HEK293 (cell line): ENCODE measurements at regions not wholly inside any gene's neighbourhood (a gene's known extent, or its start where the extent isn't known, plus 50 kb on each side); places are given as distances from the start of the nearest gene placed in this dataset.

Experiments
- SP2 ChIP-seq: fragments of 450-650 bp; formaldehyde crosslinking; IDR thresholded peaks from 2 replicates; pipeline ENCODE4 v1.5.1; 2016; ENCODE audit warnings: missing biosample characterization, missing genetic modification characterization
- TCF7L2 ChIP-seq: IDR thresholded peaks from 2 replicates; pipeline ENCODE4 v1.6.1; 2011; ENCODE audit warnings: low read depth, mild to moderate bottlenecking, inconsistent platforms, low read length, moderate library complexity, borderline replicate concordance
- ZBTB1 ChIP-seq: fragments of 450-650 bp; formaldehyde crosslinking; IDR thresholded peaks from 2 replicates; pipeline ENCODE4 v1.5.1; 2016; ENCODE audit warnings: missing biosample characterization, missing genetic modification characterization
- ZFP37 ChIP-seq: fragments of 450-650 bp; formaldehyde crosslinking; IDR thresholded peaks from 2 replicates; pipeline ENCODE4 v1.5.1; 2016; ENCODE audit warnings: missing biosample characterization, missing genetic modification characterization
- ZNF660 ChIP-seq: fragments of 450-650 bp; IDR thresholded peaks from 2 replicates; pipeline ENCODE4 v1.5.1; 2018; ENCODE audit warnings: missing biosample characterization, mild to moderate bottlenecking, missing genetic modification characterization
- TF ChIP-seq, protein P1 (sequence below): fragments of 450-650 bp; formaldehyde crosslinking; IDR thresholded peaks from 2 replicates; pipeline ENCODE4 v1.5.1; 2016; ENCODE audit warnings: missing biosample characterization, missing genetic modification characterization
- TF ChIP-seq, protein P2 (sequence below): fragments of 450-650 bp; formaldehyde crosslinking; IDR thresholded peaks from 2 replicates; pipeline ENCODE4 v1.5.1; 2016; ENCODE audit warnings: missing biosample characterization, missing genetic modification characterization, borderline replicate concordance
- TF ChIP-seq, protein P3 (sequence below): fragments of 450-650 bp; formaldehyde crosslinking; conservative IDR thresholded peaks from 2 replicates; pipeline ENCODE4 v1.5.1; 2016; ENCODE audit warnings: low read depth, missing biosample characterization, missing genetic modification characterization
- TF ChIP-seq, protein P4 (sequence below): fragments of 450-650 bp; formaldehyde crosslinking; IDR thresholded peaks from 2 replicates; pipeline ENCODE4 v1.5.1; 2016; ENCODE audit warnings: missing biosample characterization, missing genetic modification characterization
- TF ChIP-seq, protein P5 (sequence below): fragments of 450-650 bp; formaldehyde crosslinking; IDR thresholded peaks from 2 replicates; pipeline ENCODE4 v1.5.1; 2016; ENCODE audit warnings: missing biosample characterization, missing genetic modification characterization
- TF ChIP-seq, protein P6 (sequence below): fragments of 450-650 bp; formaldehyde crosslinking; IDR thresholded peaks from 2 replicates; pipeline ENCODE4 v1.5.1; 2016; ENCODE audit warnings: missing biosample characterization, missing genetic modification characterization

DNA sequence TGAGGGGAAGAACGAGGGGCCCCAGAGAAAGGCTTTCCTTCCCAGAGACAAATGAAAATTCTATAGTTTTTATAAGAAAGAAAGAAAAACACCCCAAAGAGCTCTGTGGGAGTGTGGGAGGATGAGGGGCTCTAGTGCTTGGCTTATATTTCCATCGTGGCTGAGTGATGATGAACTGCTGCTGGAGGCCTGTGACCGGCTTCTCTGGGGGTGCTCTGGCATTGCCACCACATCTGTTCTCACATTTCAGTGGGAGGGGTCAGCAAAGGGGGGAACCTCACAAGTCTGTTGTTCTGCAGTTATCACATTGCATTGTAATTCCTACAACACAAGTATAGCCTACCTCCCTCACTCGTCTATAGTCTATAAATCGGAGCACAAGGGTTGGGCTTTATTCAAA is 67.6 kb upstream of the BACH2 start:
- TF ChIP-seq SP2 (tag by site-specific recombination) = no peak
- TF ChIP-seq, protein P1, sequence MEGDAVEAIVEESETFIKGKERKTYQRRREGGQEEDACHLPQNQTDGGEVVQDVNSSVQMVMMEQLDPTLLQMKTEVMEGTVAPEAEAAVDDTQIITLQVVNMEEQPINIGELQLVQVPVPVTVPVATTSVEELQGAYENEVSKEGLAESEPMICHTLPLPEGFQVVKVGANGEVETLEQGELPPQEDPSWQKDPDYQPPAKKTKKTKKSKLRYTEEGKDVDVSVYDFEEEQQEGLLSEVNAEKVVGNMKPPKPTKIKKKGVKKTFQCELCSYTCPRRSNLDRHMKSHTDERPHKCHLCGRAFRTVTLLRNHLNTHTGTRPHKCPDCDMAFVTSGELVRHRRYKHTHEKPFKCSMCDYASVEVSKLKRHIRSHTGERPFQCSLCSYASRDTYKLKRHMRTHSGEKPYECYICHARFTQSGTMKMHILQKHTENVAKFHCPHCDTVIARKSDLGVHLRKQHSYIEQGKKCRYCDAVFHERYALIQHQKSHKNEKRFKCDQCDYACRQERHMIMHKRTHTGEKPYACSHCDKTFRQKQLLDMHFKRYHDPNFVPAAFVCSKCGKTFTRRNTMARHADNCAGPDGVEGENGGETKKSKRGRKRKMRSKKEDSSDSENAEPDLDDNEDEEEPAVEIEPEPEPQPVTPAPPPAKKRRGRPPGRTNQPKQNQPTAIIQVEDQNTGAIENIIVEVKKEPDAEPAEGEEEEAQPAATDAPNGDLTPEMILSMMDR (tag by site-specific recombination) = no peak
- TF ChIP-seq TCF7L2 = no peak
- TF ChIP-seq, protein P2, sequence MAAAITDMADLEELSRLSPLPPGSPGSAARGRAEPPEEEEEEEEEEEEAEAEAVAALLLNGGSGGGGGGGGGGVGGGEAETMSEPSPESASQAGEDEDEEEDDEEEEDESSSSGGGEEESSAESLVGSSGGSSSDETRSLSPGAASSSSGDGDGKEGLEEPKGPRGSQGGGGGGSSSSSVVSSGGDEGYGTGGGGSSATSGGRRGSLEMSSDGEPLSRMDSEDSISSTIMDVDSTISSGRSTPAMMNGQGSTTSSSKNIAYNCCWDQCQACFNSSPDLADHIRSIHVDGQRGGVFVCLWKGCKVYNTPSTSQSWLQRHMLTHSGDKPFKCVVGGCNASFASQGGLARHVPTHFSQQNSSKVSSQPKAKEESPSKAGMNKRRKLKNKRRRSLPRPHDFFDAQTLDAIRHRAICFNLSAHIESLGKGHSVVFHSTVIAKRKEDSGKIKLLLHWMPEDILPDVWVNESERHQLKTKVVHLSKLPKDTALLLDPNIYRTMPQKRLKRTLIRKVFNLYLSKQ (tag by site-specific recombination) = no peak
- TF ChIP-seq, protein P3, sequence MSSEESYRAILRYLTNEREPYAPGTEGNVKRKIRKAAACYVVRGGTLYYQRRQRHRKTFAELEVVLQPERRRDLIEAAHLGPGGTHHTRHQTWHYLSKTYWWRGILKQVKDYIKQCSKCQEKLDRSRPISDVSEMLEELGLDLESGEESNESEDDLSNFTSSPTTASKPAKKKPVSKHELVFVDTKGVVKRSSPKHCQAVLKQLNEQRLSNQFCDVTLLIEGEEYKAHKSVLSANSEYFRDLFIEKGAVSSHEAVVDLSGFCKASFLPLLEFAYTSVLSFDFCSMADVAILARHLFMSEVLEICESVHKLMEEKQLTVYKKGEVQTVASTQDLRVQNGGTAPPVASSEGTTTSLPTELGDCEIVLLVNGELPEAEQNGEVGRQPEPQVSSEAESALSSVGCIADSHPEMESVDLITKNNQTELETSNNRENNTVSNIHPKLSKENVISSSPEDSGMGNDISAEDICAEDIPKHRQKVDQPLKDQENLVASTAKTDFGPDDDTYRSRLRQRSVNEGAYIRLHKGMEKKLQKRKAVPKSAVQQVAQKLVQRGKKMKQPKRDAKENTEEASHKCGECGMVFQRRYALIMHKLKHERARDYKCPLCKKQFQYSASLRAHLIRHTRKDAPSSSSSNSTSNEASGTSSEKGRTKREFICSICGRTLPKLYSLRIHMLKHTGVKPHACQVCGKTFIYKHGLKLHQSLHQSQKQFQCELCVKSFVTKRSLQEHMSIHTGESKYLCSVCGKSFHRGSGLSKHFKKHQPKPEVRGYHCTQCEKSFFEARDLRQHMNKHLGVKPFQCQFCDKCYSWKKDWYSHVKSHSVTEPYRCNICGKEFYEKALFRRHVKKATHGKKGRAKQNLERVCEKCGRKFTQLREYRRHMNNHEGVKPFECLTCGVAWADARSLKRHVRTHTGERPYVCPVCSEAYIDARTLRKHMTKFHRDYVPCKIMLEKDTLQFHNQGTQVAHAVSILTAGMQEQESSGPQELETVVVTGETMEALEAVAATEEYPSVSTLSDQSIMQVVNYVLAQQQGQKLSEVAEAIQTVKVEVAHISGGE (tag by site-specific recombination) = no peak
- TF ChIP-seq, protein P4, sequence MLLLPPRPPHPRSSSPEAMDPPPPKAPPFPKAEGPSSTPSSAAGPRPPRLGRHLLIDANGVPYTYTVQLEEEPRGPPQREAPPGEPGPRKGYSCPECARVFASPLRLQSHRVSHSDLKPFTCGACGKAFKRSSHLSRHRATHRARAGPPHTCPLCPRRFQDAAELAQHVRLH (tag by site-specific recombination) = no peak
- TF ChIP-seq, protein P5, sequence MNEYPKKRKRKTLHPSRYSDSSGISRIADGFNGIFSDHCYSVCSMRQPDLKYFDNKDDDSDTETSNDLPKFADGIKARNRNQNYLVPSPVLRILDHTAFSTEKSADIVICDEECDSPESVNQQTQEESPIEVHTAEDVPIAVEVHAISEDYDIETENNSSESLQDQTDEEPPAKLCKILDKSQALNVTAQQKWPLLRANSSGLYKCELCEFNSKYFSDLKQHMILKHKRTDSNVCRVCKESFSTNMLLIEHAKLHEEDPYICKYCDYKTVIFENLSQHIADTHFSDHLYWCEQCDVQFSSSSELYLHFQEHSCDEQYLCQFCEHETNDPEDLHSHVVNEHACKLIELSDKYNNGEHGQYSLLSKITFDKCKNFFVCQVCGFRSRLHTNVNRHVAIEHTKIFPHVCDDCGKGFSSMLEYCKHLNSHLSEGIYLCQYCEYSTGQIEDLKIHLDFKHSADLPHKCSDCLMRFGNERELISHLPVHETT (tag by site-specific recombination) = no peak
- no peak for TF ChIP-seq ZNF660
- TF ChIP-seq, protein P6, sequence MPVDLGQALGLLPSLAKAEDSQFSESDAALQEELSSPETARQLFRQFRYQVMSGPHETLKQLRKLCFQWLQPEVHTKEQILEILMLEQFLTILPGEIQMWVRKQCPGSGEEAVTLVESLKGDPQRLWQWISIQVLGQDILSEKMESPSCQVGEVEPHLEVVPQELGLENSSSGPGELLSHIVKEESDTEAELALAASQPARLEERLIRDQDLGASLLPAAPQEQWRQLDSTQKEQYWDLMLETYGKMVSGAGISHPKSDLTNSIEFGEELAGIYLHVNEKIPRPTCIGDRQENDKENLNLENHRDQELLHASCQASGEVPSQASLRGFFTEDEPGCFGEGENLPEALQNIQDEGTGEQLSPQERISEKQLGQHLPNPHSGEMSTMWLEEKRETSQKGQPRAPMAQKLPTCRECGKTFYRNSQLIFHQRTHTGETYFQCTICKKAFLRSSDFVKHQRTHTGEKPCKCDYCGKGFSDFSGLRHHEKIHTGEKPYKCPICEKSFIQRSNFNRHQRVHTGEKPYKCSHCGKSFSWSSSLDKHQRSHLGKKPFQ = no peak
- no peak for TF ChIP-seq ZBTB1 (tag by site-specific recombination)
- no peak for TF ChIP-seq ZFP37
